ENCODE measurements at regions not wholly inside any gene's neighbourhood (a gene's known extent, or its start where the extent isn't known, plus 50 kb on each side); places are given as distances from the start of the nearest gene placed in this dataset.

DNA sequence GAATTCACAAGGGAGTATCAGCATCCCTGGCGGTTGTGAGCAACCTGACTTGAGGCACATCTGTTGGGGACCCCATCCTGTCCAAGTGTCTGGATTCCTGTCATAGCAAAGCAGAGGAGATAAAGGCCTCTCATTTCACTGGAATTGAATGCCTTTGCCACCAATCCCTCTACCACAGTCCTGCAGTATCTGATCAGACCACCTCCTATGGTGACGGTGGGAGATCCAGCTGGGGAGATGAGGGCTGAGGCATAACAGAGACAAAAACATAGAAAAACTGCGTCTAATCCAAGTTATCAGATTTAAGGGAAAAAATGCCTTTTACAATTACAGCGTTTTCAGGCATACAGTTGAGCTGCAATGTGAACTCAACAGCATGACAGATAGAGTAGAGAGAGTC is 160.7 kb upstream of the TRPC7 start:
- TF ChIP-seq, protein P1, sequence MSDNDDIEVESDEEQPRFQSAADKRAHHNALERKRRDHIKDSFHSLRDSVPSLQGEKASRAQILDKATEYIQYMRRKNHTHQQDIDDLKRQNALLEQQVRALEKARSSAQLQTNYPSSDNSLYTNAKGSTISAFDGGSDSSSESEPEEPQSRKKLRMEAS (IDR thresholded peaks at IDR 0.05; ENCODE audit: low read depth, low read length) = no peak
- TF ChIP-seq, protein P2, sequence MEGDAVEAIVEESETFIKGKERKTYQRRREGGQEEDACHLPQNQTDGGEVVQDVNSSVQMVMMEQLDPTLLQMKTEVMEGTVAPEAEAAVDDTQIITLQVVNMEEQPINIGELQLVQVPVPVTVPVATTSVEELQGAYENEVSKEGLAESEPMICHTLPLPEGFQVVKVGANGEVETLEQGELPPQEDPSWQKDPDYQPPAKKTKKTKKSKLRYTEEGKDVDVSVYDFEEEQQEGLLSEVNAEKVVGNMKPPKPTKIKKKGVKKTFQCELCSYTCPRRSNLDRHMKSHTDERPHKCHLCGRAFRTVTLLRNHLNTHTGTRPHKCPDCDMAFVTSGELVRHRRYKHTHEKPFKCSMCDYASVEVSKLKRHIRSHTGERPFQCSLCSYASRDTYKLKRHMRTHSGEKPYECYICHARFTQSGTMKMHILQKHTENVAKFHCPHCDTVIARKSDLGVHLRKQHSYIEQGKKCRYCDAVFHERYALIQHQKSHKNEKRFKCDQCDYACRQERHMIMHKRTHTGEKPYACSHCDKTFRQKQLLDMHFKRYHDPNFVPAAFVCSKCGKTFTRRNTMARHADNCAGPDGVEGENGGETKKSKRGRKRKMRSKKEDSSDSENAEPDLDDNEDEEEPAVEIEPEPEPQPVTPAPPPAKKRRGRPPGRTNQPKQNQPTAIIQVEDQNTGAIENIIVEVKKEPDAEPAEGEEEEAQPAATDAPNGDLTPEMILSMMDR (IDR thresholded peaks at IDR 0.05; ENCODE audit: low read depth, low read length) = no peak

Data from NB4 (cell line).